Neural cell (in vitro differentiated cells): ENCODE measurements at regions not wholly inside any gene's neighbourhood (a gene's known extent, or its start where the extent isn't known, plus 50 kb on each side); places are given as distances from the start of the nearest gene placed in this dataset.

Experiments
- H2AFZ ChIP-seq: fragments of 200-600, 300-800 bp; sonication (generic), shearing (Covaris generic); 2 replicates; pipeline ENCODE4 v1.6.0; 2014; ENCODE audit warnings: low read depth, mild to moderate bottlenecking, antibody characterized with exemption, low read length, moderate library complexity
- H3F3A ChIP-seq: fragments of 200-600 bp; shearing (Covaris generic); 2 replicates; pipeline ENCODE4 v1.6.1; 2016; ENCODE audit warnings: mild to moderate bottlenecking, moderate library complexity, mixed read lengths, antibody characterized with exemption, low read length; ENCODE audit not compliant: insufficient read depth, poor library complexity, severe bottlenecking
- H3K27ac ChIP-seq: fragments of 200-600, 300-800 bp; sonication (generic), shearing (Covaris generic); 2 replicates; pipeline ENCODE4 v1.5.1; 2014; ENCODE audit warnings: mild to moderate bottlenecking, low read length, moderate library complexity
- H3K27me3 ChIP-seq: fragments of 300-800, 200-600 bp; sonication (generic), shearing (Covaris generic); 2 replicates; pipeline ENCODE4 v1.6.0; 2014; ENCODE audit warnings: mild to moderate bottlenecking, low read depth, low read length, moderate library complexity; ENCODE audit not compliant: insufficient read depth
- H3K36me3 ChIP-seq: fragments of 300-800, 200-600 bp; sonication (generic), shearing (Covaris generic); 2 replicates; pipeline ENCODE4 v1.5.1; 2014; ENCODE audit warnings: mild to moderate bottlenecking, antibody characterized with exemption, low read length, moderate library complexity; ENCODE audit not compliant: insufficient read depth
- H3K4me2 ChIP-seq: fragments of 300-800, 200-600 bp; sonication (generic), shearing (Covaris generic); 2 replicates; pipeline ENCODE4 v1.6.0; 2014; ENCODE audit warnings: mild to moderate bottlenecking, low read length
- H3K4me3 ChIP-seq: fragments of 300-800, 200-600 bp; sonication (generic), shearing (Covaris generic); 2 replicates; pipeline ENCODE4 v1.5.1; 2014; ENCODE audit warnings: mild to moderate bottlenecking, low read length, moderate library complexity
- H3K79me2 ChIP-seq: fragments of 200-600 bp; shearing (Covaris generic); replicated peaks from 2 replicates; pipeline ENCODE4 v1.6.0; 2014; ENCODE audit warnings: mild to moderate bottlenecking, low read length, moderate library complexity; ENCODE audit not compliant: insufficient read depth
- H3K9ac ChIP-seq: fragments of 300-800, 200-600 bp; sonication (generic), shearing (Covaris generic); 2 replicates; pipeline ENCODE4 v1.6.1; 2016; ENCODE audit warnings: mild to moderate bottlenecking, low read length, mixed read lengths
- H3K9me2 ChIP-seq: fragments of 200-600 bp; shearing (Covaris generic); 2 replicates; pipeline ENCODE4 v1.6.1; 2016; ENCODE audit warnings: mild to moderate bottlenecking, low read length, mixed read lengths; ENCODE audit not compliant: insufficient read depth
- H3K9me3 ChIP-seq: fragments of 200-600, 300-800 bp; sonication (generic), shearing (Covaris generic); 2 replicates; pipeline ENCODE4 v1.6.1; 2016; ENCODE audit warnings: mild to moderate bottlenecking, mixed run types, low read length, moderate library complexity, mixed read lengths
- H4K20me1 ChIP-seq: fragments of 200-600 bp; shearing (Covaris generic); 2 replicates; pipeline ENCODE4 v1.6.1; 2016; ENCODE audit warnings: mild to moderate bottlenecking, mixed run types; ENCODE audit not compliant: insufficient read depth
- EP300 ChIP-seq: fragments of 450-650 bp; conservative IDR thresholded peaks from 2 replicates; pipeline ENCODE4 v1.6.1; 2014; ENCODE audit warnings: antibody characterized with exemption, mild to moderate bottlenecking, moderate library complexity; ENCODE audit not compliant: poor library complexity, severe bottlenecking
- EZH2 ChIP-seq: fragments of 200-600, 300-800 bp; shearing (Covaris generic), sonication (generic); IDR thresholded peaks from 2 replicates; pipeline ENCODE4 v1.6.1; 2014; ENCODE audit warnings: antibody characterized with exemption, low read length, borderline replicate concordance, mild to moderate bottlenecking; ENCODE audit not compliant: insufficient read depth, poor library complexity, severe bottlenecking
- MXI1 ChIP-seq: fragments of 450-650 bp; conservative IDR thresholded peaks from 2 replicates; pipeline ENCODE4 v1.6.1; 2014; ENCODE audit warnings: antibody characterized with exemption, mild to moderate bottlenecking; ENCODE audit not compliant: poor library complexity, severe bottlenecking
- POLR2AphosphoS5 ChIP-seq: IDR thresholded peaks from 2 replicates; pipeline ENCODE4 v1.6.1; 2012
- RAD21 ChIP-seq: fragments of 450-650 bp; conservative IDR thresholded peaks from 2 replicates; pipeline ENCODE4 v1.6.1; 2014; ENCODE audit warnings: antibody characterized with exemption, mild to moderate bottlenecking, moderate library complexity
- SMC3 ChIP-seq: fragments of 450-650 bp; conservative IDR thresholded peaks from 2 replicates; pipeline ENCODE4 v1.6.1; 2014; ENCODE audit warnings: antibody characterized with exemption, mild to moderate bottlenecking, moderate library complexity; ENCODE audit not compliant: poor library complexity
- TAF1 ChIP-seq: IDR thresholded peaks from 2 replicates; pipeline ENCODE4 v1.6.1; 2012; ENCODE audit warnings: low read depth
- TF ChIP-seq, protein P1 (sequence below): fragments of 450-650 bp; IDR thresholded peaks from 2 replicates; pipeline ENCODE4 v1.5.1; 2014; ENCODE audit warnings: antibody characterized with exemption, mild to moderate bottlenecking, moderate library complexity; ENCODE audit not compliant: poor library complexity, severe bottlenecking
- TF ChIP-seq, protein P2 (sequence below): IDR thresholded peaks from 2 replicates; pipeline ENCODE4 v1.6.1; 2012; ENCODE audit warnings: borderline replicate concordance

DNA sequence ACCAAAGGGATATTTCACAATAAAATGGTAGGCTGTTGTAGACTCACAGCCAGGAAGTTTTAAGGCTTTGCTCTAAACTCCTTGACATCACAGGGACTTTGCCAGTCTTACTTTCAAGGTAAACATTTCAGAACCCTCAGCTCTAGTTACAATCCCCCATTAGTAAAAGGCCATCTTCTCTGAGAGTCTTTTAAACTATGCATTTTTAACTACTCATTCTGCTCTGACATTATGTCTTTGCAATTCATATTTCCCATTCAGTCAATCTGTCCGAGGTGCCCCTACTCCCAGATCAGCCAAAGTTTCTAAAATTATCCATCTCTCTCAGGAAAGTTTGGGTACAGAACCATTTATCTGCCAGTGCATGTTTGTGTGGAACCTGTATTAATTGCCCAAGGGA lies 1094.1 kb downstream of the TDRD15 start:
- H3K27me3 ChIP-seq = no peaks in the 10 kb centered on the region
- H3K4me2 ChIP-seq = no peak overlapping the region
- no peaks in the 10 kb centered on the region for H3K36me3 ChIP-seq
- H4K20me1 ChIP-seq = no peaks in the 10 kb centered on the region
- no peaks in the 10 kb centered on the region for H3F3A ChIP-seq
- H3K9me3 ChIP-seq = no peaks in the 10 kb centered on the region
- no peaks in the 10 kb centered on the region for H3K79me2 ChIP-seq
- H2AFZ ChIP-seq = no peak overlapping the region
- no peak overlapping the region for H3K9ac ChIP-seq
- H3K9me2 ChIP-seq = no peaks in the 10 kb centered on the region
- no peak overlapping the region for H3K27ac ChIP-seq
- no peak overlapping the region for H3K4me3 ChIP-seq
- no peak for TF ChIP-seq TAF1
- no peak for TF ChIP-seq EZH2
- no peak for TF ChIP-seq RAD21
- TF ChIP-seq, protein P1, sequence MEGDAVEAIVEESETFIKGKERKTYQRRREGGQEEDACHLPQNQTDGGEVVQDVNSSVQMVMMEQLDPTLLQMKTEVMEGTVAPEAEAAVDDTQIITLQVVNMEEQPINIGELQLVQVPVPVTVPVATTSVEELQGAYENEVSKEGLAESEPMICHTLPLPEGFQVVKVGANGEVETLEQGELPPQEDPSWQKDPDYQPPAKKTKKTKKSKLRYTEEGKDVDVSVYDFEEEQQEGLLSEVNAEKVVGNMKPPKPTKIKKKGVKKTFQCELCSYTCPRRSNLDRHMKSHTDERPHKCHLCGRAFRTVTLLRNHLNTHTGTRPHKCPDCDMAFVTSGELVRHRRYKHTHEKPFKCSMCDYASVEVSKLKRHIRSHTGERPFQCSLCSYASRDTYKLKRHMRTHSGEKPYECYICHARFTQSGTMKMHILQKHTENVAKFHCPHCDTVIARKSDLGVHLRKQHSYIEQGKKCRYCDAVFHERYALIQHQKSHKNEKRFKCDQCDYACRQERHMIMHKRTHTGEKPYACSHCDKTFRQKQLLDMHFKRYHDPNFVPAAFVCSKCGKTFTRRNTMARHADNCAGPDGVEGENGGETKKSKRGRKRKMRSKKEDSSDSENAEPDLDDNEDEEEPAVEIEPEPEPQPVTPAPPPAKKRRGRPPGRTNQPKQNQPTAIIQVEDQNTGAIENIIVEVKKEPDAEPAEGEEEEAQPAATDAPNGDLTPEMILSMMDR = no peak
- no peak for TF ChIP-seq EP300
- TF ChIP-seq, protein P2, sequence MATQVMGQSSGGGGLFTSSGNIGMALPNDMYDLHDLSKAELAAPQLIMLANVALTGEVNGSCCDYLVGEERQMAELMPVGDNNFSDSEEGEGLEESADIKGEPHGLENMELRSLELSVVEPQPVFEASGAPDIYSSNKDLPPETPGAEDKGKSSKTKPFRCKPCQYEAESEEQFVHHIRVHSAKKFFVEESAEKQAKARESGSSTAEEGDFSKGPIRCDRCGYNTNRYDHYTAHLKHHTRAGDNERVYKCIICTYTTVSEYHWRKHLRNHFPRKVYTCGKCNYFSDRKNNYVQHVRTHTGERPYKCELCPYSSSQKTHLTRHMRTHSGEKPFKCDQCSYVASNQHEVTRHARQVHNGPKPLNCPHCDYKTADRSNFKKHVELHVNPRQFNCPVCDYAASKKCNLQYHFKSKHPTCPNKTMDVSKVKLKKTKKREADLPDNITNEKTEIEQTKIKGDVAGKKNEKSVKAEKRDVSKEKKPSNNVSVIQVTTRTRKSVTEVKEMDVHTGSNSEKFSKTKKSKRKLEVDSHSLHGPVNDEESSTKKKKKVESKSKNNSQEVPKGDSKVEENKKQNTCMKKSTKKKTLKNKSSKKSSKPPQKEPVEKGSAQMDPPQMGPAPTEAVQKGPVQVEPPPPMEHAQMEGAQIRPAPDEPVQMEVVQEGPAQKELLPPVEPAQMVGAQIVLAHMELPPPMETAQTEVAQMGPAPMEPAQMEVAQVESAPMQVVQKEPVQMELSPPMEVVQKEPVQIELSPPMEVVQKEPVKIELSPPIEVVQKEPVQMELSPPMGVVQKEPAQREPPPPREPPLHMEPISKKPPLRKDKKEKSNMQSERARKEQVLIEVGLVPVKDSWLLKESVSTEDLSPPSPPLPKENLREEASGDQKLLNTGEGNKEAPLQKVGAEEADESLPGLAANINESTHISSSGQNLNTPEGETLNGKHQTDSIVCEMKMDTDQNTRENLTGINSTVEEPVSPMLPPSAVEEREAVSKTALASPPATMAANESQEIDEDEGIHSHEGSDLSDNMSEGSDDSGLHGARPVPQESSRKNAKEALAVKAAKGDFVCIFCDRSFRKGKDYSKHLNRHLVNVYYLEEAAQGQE = no peak
- TF ChIP-seq MXI1 = no peak
- no peak for TF ChIP-seq SMC3
- no peak for TF ChIP-seq POLR2AphosphoS5

DNA sequence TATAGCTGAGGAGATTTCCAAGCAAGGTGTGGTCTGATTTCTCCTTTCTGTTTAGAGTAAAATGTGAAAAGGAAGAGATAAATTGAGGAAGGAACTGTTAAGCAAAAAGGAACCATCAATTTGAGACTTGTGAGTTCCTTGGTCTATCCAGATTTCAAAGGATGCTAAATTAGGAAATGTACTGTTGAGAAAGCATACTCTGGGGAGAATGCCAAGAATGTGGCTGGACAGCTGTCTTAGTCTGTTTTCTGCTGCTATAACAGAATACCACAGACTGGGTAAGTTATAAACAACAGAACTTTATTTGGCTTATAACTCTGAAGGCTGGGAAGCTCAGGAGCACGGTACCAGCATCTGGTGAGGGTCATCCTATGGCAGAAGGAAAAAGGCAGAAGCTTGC lies 1097.2 kb downstream of the TDRD15 start:
- Histone ChIP-seq H3K9me2 (no peaks in the 10 kb centered on the region), H3K36me3 (no peaks in the 10 kb centered on the region), H3K79me2 (no peaks in the 10 kb centered on the region), H3K27me3 (no peaks in the 10 kb centered on the region), H3K27ac (no peak overlapping the region), H3K9me3 (no peaks in the 10 kb centered on the region), H3K4me3 (no peak overlapping the region), H2AFZ (no peak overlapping the region), H3K9ac (no peak overlapping the region), H3K4me2 (no peak overlapping the region), H4K20me1 (no peaks in the 10 kb centered on the region), H3F3A (no peaks in the 10 kb centered on the region)
- TF ChIP-seq EP300 = no peak
- no peak for TF ChIP-seq MXI1
- TF ChIP-seq EZH2 = no peak
- TF ChIP-seq, protein P1 = no peak
- no peak for TF ChIP-seq RAD21
- TF ChIP-seq, protein P2 = no peak
- TF ChIP-seq POLR2AphosphoS5 = no peak
- no peak for TF ChIP-seq SMC3
- no peak for TF ChIP-seq TAF1
